Urothelium cell line (cell line): ENCODE measurements at regions not wholly inside any gene's neighbourhood (a gene's known extent, or its start where the extent isn't known, plus 50 kb on each side); places are given as distances from the start of the nearest gene placed in this dataset.
"Not testable (repeated sequence)": the region's sequence is repeated elsewhere in the genome, so short reads cannot be mapped to it uniquely, and the experiment has no call there.

ENCODE experiments used
- DNase-seq: peaks from one replicate; pipeline ENCODE4 v3.0.0; 2011; ENCODE audit warnings: low spot score, mixed read lengths
- FAIRE-seq: peaks from 2 replicates; lab custom pipeline; 2011; peaks lifted over from hg19 to GRCh38; lab: Jason Lieb, UNC

GRCh38 chr2:87614829-87615434 is 133.0 kb upstream of the PLGLB2 start:
- not testable (repeated sequence) for DNase-seq, FAIRE-seq

GRCh38 chr2:87619121-87619520 is 128.8 kb upstream of the PLGLB2 start:
- not testable (repeated sequence) for DNase-seq, FAIRE-seq

DNA sequence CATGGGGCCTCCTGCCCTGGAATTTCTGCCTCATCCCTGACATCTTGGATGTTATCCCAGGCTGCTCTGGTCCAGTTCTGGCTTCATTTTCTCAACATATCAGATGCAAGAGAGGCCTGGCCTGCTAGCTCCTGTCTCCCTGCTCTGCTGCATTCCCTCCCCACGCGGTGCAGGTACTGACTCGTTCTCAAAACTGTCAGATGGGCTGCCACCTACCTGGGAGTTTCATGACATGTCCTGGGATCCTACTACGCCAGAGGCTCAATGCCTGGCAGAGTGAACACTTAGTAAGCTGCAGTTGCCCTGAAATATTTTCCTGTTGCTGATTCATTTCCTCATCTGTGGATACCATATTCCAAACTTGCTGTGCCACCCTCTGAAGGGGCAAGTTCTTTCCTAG is 126.7 kb upstream of the PLGLB2 start:
- FAIRE-seq, DNase-seq: not testable (repeated sequence)

DNA sequence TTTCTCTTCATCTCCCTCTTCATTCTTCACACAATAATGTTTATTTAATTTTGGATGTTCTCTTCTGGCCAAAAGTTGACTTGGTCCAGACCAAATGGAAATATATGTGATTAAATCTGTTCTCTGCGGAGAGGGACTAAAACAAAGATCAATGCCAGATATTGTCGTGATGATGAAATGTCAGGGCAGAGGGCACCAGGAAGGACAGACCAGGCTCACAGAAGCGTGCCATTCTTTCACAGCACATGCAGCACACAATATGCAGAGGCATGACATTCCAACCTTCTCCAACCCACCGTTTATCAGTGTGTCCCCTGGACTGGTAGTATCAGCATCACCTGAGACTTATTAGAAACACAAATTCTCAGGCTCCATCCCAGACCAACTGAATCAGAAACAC is 125.2 kb upstream of the PLGLB2 start:
- DNase-seq, FAIRE-seq: not testable (repeated sequence)

GRCh38 chr2:87629491-87630458 is 118.1 kb upstream of the PLGLB2 start:
- DNase-seq = not testable (repeated sequence)
- FAIRE-seq = peak; percentile 96

DNA sequence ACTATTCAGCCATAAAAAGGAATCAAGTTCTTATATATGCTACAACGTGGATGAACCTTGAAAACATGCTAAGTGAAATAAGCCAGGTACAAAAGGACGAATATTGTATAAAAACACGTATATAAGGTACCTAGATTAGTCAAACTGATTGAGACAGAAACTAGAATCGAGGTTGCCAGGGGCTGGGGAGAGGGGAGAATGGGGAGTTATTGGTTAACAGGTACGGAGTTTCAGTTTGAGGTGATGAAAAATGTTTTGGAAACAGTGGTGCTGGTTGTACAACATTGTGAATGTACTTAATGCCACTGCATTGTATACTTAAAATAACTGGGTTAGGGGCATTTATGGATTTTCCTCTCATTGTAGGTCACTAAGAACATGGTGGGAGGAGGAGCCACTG is 117.0 kb upstream of the PLGLB2 start:
- not testable (repeated sequence) for FAIRE-seq, DNase-seq

DNA sequence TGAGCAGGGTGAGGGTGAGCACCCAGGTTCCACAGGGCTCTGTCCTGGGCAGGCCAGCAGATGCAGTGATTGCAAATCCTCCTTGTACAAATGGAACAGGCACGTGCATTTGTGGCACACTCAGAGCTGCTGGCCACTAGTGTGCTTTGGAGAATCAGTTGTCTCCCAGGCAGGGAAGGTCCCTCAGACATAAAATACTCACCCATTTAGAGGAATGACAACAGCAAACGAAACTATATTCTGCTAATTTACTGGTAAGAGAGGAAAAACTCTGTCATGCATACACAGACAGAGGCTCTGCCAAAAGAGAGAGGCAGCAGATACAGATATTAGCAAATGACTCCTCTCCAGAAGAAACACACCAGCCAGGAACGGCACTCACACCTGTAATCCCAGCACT is 116.5 kb upstream of the PLGLB2 start:
- not testable (repeated sequence) for DNase-seq, FAIRE-seq

DNA sequence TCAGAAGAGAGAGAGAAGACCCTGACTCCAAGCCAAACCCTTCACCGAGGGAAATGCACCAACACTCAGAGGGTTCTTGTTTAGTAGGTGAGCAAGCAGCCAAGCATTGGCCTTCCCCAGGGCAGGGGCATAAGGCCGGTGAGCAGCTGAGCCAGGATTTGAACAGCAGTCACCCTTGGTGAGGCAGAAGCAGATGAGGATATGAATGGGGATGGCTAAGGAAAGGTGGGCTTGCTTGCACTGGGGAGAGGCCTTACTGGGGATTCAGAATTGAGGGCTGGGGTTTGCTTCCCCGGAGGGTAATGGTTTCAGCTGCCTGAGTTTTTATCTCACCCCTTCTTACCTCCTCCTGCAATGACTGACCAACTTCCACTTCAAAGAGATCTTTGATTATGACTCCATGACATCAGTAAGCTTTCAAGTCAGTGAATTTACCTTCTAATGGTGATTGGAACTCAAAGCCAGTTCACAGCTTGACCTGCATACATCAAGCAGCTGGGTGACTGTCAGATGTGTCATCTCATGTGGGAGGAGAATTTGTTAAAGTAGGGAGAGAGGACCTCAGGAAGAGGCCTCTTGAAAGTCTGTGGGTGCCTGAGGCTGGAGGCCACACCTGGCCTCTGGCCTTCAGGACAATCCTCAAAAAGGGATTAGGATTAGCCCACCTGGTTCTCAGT is 114.5 kb upstream of the PLGLB2 start:
- peak; percentile 90 for FAIRE-seq
- not testable (repeated sequence) for DNase-seq

- not testable (repeated sequence) for FAIRE-seq, DNase-seq
Measured at GRCh38 chr2:87634106-87634505, 113.8 kb upstream of the PLGLB2 start.

DNA sequence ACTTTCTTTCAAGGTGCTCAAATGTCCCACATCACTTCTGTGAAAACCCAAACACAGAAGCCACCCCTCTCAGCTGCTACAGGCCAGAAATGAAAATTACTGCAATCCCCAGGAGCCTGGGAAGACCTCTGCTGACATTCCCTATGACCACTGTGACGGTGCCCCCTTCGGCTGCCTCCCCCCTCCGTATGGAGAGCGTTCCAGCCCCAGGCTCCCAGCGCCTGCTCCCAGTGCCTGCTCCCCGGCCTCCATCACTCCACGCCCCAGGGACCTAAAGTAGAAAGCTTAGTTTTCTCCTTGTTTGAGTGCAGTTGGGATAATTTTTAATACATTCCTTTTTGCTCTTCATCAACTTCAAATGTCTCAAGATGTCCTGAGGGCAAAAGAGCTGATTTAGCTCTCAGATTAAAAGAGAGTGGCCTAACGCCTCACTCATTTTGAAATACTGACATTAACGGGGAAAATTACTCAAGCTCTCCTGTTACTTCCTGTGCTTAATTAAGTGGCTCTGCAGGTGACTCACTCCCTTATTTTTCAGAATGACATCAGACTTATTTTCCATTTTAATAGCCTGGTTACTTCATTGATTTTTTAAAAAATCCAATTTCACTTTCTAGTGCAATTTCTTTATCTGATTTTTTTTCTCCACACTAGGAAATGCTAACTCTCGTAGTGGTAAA is 112.8 kb upstream of the PLGLB2 start:
- DNase-seq, FAIRE-seq: not testable (repeated sequence)

DNA sequence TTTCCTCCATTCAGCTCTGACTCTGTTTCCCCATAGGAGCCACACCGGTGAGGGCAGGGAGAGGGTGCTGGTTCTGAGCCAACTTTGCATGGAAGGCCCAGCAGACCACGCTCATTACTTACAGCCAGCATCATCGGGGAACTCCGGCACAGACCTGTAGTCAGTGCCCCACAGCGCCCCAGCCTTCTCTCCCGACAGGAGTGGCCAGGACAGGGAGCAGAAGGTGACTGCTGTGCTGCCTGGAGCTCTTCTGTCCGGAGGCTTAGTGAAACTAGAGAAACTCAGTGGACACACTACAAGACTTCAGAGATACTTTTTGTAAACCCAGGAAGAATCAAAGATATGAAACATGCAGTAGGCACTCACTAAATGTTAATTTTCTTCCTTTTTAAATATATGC is 111.6 kb upstream of the PLGLB2 start:
- FAIRE-seq, DNase-seq: not testable (repeated sequence)

DNA sequence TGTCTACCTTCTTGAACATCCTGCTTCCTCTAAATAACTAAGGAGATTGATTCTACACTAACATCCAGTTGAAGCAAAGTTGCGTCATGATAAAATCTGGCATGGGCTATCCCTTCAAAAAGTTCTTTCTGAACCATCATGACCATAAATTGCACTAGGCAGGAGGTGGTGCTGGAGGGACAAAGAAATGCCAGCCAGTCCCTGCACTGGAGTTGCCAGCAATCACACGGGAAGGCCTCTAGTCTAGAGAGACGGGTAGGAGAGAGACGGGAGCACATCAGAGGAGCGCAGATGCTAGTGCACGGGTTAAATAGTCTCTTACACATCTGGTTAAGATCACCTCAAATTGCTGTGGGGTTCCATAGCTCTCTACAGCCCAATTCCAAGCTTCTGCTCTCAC is 111.2 kb upstream of the PLGLB2 start:
- not testable (repeated sequence) for DNase-seq, FAIRE-seq

DNA sequence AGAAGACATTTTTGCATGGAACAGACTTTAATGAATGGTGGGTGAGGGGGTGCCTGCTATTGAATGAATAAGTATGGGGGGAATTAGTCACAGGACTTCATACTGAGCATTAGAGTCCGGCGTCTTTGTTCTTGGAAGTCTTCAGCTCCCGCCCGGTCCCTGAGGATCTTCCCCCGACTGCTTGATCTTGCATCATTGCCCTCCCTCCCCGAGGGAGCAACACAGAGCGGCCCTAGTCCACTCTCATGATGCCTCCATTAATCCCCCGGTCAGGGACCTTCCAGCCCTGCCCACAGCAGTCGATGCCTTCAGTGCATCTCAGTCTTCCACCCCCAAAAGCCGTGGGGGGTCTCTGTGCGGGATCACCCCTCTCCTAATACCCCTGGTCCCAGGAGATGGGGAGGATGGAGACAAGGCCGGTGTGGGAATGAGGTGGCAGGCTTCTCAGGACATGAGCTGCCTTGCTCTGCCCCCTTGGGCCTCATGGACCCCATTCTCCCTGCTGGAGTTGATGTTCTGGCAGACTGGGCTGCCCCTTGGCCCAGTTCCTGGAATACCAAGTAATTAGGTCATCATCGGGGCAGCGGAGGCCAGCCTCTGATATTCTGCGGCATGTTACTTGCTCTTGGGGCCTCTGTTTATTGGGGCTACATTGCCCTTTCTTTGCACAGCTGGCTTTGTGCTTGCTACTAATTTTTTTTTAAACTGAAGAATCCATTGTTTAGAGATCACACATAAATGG is 110.5 kb upstream of the PLGLB2 start:
- peak; percentile 30 for DNase-seq
- not testable (repeated sequence) for FAIRE-seq

GRCh38 chr2:87638114-87638807 is 109.6 kb upstream of the PLGLB2 start:
- not testable (repeated sequence) for DNase-seq, FAIRE-seq

GRCh38 chr2:87638872-87639271 is 109.0 kb upstream of the PLGLB2 start:
- not testable (repeated sequence) for FAIRE-seq, DNase-seq

DNA sequence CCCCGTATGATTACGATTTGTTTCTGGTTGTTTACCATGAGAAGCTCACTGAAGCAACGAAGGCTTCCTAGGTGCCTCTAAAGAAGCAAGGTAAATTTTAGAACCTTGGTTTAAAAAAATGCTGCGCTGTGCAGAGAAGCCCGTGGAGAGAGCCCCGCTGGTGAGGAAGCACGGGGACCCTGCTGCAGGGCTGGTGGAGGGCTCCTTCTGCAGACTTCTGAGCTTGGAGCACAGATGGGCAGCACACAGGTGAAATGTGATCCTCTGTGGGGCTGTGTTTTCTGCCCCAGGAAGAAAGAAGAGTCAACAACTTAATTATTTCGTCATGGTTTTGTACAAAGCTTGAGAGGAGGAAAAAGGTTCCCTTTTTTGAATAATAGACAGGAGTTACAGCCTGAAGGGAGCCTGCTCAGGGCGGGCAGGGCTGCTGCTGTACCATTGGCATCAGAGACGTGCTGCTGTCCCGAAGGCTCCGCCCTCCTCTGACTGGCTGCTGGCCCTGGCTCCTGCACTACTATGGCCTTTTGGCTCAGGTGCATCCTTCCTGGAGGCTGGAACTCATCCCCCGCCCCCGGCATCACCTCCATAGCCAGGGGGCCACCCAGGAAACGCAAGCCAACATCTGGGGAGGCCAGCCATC is 108.0 kb upstream of the PLGLB2 start:
- not testable (repeated sequence) for DNase-seq, FAIRE-seq

DNA sequence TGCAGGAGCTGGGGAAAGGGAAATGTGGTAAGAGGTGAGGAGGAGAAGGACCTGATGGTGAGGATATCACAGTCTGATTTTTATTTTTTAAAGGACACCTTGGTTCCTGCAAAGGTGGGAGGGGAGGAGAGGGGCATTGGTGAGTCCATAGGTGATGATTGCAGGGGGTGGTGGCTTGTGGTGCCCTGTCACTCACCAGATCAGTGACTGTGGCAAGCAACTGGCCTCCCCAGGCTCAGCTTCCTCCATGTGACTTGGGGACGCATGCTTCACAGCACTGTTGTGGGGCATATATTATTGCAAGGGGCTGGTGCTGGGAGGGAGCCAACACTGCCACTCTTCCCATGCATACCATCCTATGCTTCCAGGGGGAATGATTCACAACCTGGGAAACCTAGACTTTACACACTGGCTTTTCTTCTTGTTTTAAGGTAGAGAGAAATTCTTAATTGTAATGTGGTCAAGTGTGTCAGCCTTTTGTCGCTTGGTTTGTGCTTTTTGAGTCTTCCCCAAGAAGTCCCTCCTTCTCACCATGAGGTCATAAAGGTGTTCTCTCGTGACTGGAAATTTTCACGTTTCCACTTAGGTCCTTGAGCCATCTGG is 106.8 kb upstream of the PLGLB2 start:
- DNase-seq = not testable (repeated sequence)
- FAIRE-seq = peak; percentile 70

- not testable (repeated sequence) for FAIRE-seq
Measured at GRCh38 chr2:87643165-87643564, 104.7 kb upstream of the PLGLB2 start.

More at GRCh38 chr2:87643165-87643564, 104.7 kb upstream of the PLGLB2 start:
- not testable (repeated sequence) for DNase-seq
